ENCODE measurements at regions not wholly inside any gene's neighbourhood (a gene's known extent, or its start where the extent isn't known, plus 50 kb on each side); places are given as distances from the start of the nearest gene placed in this dataset.

DNA sequence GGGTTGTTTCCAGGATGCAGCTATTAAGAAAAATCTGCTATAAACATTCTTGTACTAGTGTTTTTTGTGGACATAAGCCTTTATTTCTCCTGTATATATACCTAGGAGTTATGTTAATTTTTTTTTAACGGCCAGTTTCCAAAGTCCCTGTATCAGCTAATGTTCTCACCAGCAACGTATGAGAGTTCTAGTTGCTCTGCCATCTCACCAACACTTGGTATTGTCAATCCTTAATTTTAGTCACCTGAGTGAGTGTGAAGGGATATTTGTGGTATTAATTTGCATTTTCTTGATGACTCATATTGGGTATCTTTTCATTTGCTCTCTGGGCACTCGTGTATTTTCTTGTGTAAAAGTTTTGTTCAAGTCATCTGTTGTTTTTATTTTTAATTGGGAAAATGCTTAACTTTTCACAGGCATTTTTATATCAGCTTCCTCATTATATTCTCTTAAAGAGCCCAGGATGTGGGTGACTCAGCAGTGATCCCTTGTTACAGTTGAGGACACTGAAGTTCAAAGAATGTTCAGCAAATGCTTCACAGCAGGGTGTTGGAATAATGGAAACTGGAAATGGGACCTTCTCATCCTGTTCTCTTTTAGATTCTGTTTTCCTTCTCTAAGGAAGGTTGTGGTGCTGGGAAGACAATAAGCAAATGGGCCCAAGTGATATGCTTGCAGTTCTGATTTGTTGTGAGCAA is 176.3 kb upstream of the PRNP start:
- no peak for DNase-seq

DNA sequence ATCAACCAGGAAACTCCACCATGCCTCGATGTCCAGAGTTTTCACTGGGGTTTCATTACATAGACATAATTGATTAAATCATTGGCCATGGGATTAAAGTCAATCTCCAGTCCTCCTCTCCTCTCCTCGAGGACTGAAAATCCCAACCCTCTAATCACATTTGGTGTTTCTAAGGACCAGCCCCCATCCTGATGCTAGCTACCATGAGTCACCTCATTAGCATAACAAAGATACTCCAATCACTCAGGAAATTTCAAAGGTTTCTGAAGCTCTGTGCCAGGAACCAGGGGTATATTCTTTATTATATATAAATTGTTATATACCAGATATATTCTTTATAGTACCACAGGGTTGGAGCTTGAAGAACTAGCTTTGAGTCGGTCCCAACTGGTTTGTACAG is 177.5 kb upstream of the PRNP start:
- no peak for DNase-seq

DNA sequence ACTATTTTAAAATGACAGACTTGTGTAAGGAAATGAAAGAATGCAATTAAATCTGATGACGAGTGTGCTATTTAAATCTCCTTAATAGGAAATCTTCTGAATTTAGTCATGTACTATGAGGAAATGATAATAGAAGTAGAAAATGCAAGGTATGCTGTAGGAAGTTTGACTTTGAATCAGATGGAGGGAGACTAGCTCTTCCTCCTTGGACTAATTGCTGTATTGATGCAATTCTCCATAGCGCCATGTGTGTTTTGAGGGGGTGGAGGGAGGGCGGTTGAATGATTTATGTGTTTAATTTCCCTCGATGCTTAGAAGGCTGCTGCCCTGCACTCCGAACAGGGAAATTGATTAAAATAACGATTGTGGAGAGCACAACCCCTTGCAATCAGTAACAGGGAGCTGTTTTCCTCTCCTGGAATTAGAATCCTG is 179.0 kb upstream of the PRNP start:
- DNase-seq = no peak

DNA sequence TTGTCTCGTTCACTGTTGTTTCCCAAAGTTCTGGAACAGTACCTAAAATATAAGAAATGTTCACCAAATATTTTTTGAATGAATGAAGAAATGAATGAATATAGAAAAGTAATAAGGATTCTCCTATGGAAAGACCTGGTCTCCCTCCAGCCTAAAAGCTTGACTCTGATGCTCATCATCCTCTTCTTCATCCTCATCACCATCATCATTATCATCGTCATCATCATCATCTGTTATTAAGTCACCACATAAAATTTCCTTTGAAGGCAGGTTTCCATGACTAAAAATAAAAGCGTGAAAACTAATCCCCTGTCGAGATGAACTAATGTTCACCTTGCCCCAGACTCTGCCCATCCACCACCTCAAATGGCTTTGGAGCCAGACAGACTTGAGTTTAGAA is 181.4 kb upstream of the PRNP start:
- DNase-seq = no peak

DNA sequence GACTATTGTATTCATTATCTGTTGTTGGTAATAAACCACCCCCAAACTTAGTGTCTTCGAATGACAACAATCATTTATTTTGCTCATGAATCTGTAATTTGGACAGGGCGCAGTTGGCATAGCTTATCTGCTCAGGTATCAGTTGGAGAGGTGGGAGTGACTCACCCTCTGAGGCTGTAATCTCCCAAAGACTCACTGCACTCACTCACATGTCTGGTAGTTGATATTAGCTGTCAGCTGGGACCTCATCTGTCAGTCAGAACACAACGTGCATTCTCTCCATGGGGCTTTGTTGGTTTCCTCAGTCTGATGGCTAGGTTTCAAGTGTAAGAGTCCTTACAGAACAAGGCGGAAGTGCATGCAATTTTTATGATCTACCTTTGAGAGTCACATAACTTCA is 183.5 kb upstream of the PRNP start:
- no peak for DNase-seq

DNA sequence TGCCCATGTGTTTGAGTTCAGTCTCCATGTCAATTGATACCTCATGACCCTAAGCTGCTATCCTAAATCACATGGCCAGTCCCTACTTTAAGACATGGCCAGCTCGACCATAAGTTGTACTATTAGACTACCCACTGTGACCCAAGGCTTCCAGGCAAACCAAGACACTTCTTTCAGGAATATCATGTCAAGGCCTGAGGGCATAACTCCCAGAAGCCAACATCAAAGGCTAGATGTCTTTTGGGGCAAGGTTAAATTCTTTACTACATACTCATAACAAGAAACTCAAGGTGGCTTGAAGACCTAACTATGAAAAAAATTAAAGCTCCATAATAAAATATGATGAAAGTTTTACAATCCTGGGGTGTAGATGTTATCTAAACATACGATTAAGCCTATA is 192.9 kb upstream of the PRNP start:
- no peak for DNase-seq

DNA sequence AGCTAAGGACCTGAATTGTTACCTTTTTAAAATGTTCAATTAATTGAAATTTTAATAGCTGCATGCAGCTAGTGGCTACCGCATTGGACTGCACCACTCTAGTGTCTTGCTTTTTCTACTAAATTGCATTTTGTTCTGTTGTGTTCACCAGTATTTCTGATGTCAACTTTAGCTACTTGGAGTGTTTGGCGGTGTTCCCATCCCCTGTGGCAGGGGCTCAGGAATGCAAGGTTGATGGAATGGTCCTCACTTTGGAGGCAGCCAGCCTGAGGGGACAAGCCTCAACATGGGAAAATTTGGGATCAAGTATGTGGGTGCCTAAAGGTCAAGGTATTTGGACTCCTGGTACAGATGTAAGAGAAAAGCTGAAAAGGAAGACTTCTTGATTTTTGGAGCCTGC is 194.6 kb upstream of the PRNP start:
- no peak for DNase-seq

DNA sequence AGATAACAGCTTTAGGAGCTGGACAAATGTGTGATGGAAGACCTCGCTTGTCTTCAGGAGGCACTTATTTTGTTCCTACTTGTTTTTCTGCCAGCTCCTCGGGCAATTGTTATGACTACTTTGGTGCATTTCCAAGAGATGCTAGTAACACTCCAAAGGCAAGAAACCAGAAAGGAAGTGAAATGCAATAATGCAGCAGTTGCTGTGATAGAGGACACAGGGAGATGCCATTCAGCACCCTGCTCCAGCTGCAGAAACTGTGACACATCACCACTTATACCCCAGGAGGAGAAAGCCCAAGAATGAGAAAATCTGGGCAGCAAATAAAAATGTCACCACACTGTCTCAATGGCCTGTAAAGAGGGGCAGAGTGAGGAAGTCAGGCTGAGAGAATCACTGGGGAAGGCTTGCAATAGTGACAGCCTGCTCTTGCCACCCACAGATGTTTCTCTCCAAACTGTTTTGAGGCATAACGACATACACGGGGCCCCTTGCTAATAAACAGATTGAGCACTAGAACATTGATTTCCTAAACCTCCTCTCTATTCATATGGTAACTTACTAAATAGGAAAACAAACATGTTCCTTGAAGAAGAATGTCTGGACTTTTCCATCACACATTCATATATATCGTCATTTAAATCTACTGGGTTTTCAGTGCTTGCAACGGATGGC is 195.5 kb upstream of the PRNP start:
- no peak for DNase-seq

DNA sequence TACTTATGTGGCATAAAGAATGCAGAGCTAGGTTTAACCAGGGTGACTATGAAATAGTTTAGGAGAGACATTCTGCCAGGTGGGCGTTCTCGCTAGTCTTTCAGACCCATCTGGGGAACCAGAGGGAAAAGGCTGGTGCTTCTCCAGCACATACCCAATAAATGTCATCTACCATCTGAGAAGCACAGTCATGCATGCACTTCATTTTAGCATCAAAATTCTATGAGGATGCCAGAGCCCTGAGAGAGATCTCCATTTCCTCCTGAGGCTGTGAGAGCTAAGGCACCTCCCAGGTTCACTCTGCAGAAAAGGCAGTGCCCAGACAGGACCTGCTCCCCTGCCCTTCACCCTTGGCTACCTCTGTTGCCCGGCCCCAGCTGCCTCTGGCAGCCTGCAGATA is 196.2 kb upstream of the PRNP start:
- DNase-seq = no peak

DNA sequence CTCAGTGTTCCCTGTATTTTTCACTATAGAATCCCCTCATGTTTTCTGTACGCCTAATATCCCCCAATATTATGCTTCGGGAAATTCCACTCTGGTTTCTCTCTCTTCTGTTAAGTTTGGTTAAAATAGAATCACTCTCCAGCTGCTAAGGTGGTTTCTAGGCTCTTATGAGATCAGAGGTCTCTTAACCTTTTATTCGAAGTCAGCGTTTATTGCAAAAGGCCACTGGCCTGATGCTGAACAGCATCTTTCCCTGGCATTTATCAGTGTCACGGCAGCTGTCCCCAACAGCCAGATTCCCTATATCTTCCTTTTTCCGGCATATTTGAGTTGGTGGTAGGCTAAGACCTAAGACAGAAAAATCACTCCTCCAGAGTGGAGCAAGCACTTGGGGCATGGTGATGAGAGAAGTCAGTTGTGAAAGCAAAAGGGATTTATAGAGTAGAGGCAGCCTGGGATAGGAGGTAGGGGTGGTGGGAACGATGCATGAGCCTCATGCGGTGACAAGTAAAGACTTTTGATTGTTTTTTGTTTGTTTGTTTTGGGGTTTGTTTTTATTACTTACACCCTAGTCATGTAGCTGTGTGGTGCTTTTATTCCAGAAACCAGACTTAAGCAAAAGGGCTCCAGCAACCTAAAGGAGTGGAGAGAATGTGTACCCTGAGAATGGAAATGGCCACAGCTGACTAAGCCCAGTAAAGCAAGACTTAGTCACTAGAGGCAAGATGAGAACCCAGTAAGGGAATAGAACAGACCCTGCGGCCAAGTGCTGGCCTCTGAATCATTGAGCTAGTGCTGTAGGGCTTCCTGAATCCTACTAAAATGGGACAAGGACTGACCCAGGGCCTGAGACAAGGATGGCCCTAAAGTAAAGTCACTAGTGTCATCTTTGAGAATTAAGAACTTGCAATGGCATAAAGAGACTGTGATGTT is 197.6 kb upstream of the PRNP start:
- no peak for DNase-seq

DNA sequence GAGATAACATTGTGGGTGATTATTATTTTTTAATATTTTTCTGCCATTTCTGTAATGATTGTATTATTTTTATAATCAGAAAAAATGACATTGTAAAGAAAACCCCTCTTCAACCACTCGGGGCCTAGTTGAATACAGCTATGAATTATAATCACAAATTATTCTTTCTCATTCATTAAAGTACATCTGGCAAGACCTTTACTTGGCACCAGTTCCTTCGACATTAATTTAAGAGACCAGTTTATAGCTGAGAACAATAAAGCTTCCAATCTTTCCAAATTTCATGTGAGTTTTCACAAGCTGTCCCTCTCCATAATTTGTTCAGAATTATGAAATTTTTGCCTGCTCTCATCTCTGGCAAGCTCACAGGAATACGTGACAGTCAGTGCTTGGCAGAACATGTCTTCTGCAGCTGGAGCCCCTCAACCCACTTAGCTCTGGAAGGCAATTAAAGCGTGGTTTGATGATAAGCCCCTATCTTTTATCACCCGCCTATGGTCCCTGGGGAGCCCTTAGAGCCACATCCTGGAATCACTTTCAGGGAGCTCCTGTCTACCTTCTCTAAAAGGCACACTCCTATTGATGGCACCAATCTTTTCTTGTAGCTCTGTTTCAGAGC is 201.8 kb upstream of the PRNP start:
- no peak for DNase-seq

DNA sequence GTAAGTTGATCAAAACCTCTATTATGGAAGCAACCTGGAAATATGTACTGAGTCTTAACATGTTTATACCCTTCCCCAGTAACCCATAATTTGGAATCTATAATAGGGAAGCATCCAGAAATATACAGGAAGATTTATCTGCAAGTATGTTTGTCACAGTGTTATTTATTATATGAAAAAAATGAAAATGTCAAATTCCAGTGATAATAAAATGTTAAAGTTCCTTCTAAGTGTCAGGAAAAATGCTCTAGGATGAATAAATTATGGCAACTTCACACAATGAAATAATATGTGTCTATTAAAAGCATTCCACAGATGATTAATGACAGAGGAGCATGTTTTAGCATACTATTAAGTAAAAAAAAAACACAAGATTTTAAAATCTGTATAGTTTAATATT is 202.3 kb upstream of the PRNP start:
- DNase-seq = no peak

DNA sequence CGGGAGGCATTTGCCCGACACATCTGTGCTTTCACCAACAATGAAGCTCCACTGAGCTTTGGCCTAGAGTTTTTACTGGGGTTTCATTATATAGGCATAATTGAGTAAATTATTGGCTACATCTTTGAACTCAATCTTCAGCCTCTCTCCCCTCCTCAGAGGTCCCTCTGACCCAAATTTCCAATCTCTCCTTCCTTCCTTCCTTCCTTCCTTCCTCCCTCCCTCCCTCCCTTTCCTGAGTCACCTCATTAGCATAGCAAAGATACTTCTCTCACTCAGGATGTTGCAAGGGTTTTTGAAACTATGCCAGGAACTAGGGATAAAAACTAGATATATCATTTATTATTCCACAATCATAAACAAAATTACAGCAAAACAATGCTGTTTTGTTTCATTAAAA is 202.8 kb upstream of the PRNP start:
- no peak for DNase-seq

DNA sequence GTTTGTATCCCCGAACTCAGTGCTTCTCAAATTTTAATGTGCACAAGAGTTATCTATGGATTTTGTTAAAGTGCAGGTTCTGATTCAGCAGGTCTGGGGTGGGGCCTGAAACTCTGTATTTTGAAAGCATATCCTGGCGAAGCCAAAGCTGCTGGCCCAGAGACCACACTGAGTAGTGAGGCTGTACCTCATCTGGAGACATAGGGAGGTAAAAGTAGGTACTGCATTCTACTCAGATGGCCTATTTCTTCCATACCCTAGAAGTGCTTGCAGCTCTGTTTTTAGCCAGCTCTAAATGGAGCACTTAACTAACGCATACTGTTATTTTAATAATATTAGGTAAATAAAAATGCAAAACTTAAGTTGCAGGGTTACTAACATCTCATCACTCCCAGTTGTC is 206.2 kb upstream of the PRNP start:
- no peak for DNase-seq

DNA sequence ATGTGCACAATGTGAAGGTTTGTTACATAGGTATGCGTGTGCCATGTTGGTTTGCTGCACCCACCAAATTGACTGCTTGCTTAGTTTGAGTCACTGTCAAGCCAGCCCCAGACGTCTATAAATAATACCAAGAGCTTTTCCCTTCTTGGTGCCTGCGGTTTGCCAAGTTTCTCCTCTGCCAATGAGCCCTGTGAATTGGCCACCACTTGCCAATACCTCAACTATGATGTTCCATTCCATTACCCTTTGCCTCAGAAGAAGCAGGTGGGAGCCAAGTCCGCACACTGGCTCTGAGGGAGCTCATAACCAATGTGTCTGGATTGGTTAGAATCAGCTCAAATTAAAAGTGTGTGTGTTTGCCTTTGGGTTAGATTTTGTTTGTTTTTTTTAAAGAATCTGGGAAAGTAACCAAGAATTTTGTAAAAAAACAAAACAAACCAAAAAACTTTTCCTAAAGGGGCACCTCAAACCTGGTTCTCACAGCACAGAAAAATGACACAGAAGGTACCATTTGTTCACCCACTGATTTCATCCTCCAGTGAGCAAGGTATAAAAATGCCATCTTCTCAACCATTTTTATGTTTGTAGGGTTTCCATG is 209.3 kb upstream of the PRNP start:
- no peak for DNase-seq

DNA sequence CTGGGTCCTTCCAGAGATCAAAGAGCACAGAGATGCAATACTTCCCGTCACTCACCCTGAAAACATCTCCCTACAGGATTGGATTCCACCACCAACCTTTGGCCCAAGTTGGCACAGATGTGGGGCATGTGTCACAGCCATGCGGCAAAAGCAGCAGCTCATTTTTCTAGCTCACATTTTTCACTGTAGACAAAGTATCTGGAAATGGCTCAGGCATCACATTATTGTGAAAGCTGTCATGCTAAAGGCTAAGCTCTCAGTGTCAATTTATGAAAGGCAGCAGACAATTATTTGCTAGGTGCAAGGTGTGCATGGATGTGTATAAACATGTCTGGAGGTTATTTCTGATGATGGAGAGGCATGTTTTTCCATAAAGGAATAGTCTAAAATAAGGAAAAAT is 213.3 kb upstream of the PRNP start:
- DNase-seq = no peak

DNA sequence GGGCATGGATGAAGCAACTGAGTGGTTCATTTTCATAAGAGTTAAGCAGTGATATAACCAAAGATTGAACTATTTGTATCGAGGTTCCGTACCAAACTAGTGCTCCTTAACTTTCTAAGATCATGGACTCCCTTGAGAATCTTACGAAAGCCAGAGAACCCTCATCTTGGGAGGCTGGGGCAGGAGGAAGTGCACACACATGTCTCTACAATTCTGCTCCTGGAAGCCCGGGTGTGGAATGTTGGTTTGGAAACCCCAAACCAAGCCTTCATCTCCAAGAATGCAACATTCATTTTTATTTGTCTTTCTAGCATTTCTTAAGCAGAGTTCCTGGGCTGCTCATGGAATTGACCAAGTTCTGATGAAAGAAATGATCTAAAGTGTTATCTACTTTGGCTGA is 215.0 kb upstream of the PRNP start:
- DNase-seq = no peak

DNA sequence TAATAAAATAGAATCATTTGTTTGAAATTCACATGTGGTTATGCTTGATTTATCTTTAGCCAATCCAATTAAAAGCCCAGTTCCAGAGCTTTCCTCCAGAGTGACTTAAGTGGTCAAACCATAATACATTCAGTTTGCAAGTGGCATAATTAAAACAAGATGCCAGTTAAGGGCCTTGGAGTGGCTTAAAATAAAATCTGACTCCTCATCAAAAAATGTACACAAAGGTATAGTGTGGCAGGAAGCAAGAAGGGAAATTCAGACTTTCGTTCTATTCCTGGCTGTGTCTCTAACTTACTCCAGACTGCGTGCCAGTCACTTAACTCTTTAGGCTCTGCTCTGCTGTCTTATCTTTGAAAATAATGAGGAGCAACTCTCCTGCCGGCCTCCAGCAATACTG is 215.9 kb upstream of the PRNP start:
- DNase-seq = no peak

DNA sequence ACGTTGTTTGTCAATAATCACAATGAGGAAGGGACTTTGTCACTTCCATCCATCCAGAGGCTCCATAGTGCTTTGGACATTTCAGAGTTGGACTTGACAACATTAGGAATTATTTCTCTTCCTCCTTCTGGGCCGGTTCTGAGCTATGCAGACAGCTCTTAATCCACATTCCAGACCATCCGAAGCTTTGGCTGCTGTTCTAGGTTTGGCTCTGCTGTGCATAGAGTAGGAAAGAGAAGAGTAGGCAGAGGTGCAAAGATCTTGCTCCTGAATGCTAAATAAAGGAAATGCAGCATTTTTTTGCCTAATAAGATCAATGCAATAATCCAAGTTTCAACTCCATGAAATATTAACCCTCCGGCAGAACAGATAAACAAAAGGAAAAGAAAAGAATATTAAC is 216.3 kb upstream of the PRNP start:
- no peak for DNase-seq

DNA sequence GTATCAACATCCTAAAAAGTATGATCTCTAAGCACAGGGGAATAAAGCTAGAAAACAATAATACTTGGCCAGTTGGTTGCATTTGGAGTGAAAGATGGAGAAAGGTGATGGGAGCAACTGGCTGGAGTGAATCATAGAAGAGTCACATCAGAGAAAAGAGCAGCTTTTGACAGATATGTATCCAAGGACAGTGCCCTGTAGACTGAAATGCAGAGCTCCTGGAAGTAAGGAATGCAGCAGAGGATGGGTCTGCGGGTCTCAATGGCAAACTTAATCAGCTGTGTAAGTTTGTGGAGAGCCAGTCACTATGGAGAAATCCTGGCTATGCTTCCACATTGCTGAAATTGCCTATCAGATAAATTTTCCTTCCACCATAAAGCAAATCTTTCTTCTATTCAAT is 218.1 kb upstream of the PRNP start:
- no peak for DNase-seq

DNA sequence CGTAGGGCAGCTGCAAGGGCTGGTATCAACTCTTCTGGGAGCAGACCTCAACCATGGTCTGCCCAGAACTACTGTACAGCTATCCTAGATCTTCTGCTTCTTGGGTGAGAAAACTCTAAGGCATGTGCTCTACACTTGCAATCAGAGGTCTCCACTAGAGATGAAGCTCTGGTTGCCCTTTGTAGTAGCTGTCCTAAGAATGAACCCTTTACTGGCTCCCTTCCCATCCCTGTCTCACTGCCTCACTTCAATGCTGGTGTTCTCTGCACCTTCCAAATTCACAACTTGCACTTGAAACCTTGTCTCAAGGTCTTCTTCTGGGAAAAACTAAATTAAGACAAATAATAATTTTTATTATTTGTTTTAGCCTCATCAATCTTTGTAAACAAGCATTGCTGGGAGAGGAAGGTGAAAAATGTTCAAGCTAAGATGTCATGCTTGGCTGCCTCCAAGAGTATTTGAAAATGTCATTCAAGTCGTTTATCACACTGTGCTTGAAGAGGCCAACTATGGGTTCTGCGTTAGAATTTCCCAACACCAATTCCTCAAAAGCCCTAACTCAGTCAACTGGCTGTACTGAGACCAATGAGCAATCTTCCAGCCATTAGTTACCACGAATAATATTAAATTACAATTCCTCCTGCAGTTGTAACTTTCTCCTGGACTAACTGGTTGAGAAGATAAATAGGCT is 216.9 kb upstream of the ADRA1D start:
- no peak for DNase-seq

DNA sequence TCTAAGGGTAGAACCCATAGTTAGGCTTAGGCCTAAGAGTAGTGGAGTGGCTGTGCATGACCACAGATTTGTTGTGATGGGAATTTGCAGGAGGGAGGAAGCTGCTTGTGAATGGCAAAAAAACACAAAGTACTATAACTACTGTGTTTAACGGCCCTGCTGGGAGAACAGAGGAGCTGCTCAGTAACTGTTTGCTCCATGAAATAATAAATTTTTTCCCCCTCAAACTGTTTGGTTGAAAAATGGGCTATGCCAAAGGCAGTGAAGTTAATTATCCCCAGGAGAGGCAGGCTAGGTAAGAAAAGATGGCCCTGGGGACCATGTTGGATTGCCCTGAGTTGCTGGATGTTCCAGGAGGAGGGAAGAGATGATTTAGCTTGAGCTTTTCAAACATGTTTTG is 216.1 kb upstream of the ADRA1D start:
- no peak for DNase-seq

All from islet precursor cell (in vitro differentiated cells).